Endodermal cell (in vitro differentiated cells): ENCODE measurements at regions not wholly inside any gene's neighbourhood (a gene's known extent, or its start where the extent isn't known, plus 50 kb on each side); places are given as distances from the start of the nearest gene placed in this dataset.

Experiments
- DNase-seq: peaks from one replicate; pipeline ENCODE4 v3.0.0-alpha.2; 2017
- H3K27ac ChIP-seq: 2 replicates; pipeline ENCODE4 v1.5.1; 2013; ENCODE audit warnings: mild to moderate bottlenecking, low read depth, low read length, moderate library complexity
- H3K27me3 ChIP-seq: 2 replicates; pipeline ENCODE4 v1.6.1; 2013; ENCODE audit warnings: mild to moderate bottlenecking, low read length, moderate library complexity; ENCODE audit not compliant: insufficient read depth, control insufficient read depth, poor library complexity, severe bottlenecking
- H3K36me3 ChIP-seq: 2 replicates; pipeline ENCODE4 v1.7.0; 2013; ENCODE audit warnings: mild to moderate bottlenecking, low read length, moderate library complexity; ENCODE audit not compliant: control insufficient read depth, insufficient read depth
- H3K4me1 ChIP-seq: one replicate; pipeline ENCODE4 v1.7.0; 2013; ENCODE audit warnings: low read length; ENCODE audit not compliant: control insufficient read depth, insufficient read depth
- H3K4me3 ChIP-seq: 2 replicates; pipeline ENCODE4 v1.5.1; 2013; ENCODE audit warnings: mild to moderate bottlenecking, low read length, moderate library complexity
- H3K9ac ChIP-seq: 2 replicates; pipeline ENCODE4 v1.6.1; 2013; ENCODE audit warnings: mild to moderate bottlenecking, low read length, moderate library complexity; ENCODE audit not compliant: poor library complexity, severe bottlenecking; ENCODE audit errors: extremely low read depth
- H3K9me3 ChIP-seq: 2 replicates; pipeline ENCODE4 v1.6.1; 2013; ENCODE audit warnings: mild to moderate bottlenecking, low read length, moderate library complexity; ENCODE audit not compliant: control insufficient read depth
- H3K27ac Mint-ChIP-seq: 2 replicates; pipeline ENCODE4 v1.8.0; 2020; ENCODE audit warnings: mixed read lengths
- H3K27me3 Mint-ChIP-seq: 2 replicates; pipeline ENCODE4 v1.8.0; 2021; ENCODE audit warnings: mild to moderate bottlenecking, mixed read lengths; ENCODE audit not compliant: insufficient read depth
- H3K36me3 Mint-ChIP-seq: 2 replicates; pipeline ENCODE4 v1.8.0; 2020; ENCODE audit warnings: low read depth, mixed read lengths
- H3K4me1 Mint-ChIP-seq: 2 replicates; pipeline ENCODE4 v1.8.0; 2020; ENCODE audit warnings: mixed read lengths
- H3K4me3 Mint-ChIP-seq: 2 replicates; pipeline ENCODE4 v1.8.0; 2020; ENCODE audit warnings: mild to moderate bottlenecking, moderate library complexity, mixed read lengths
- H3K9me3 Mint-ChIP-seq: 2 replicates; pipeline ENCODE4 v1.8.0; 2020; ENCODE audit warnings: mild to moderate bottlenecking, mixed read lengths
- WGBS, 2 experiments: methylation state at CpG; one replicate each; pipeline versions ENCODE4 v1.1.5 to v1.1.7; 2013; ENCODE audit warnings: missing lambda C conversion rate in 2 of 2, mixed read lengths in 1 of 2; ENCODE audit not compliant: insufficient coverage in 1 of 2, insufficient read length in 1 of 2; 5-methylcytosine and 5-hydroxymethylcytosine counted together
- TF ChIP-seq, protein P1 (sequence below): fragments of 200-600 bp; sonication (generic); conservative IDR thresholded peaks from 2 replicates; pipeline ENCODE4 v1.5.0; 2021; ENCODE audit warnings: antibody characterized with exemption, mild to moderate bottlenecking

DNA sequence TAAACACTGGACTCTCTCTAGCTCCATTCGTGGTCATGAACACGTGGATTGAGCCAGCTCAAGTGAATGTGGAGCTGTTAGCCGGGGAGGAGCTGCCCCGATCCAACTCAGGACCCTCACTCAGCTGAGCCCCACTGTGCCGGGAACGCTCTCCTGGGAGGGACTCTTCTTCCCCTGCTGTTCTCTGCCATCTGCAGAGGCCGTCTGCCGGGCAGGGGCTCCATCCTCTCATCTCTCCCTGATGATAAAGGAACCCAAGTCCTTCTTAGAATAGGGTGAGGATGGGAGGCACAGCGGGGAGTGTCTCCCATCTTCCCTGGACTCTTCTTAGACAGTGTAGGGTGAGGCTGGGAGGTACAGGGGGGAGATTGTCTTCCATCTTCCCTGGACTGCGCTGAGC is 120.5 kb upstream of the IRX4 start:
- Mint-ChIP-seq H3K4me1 (no peaks in the 10 kb centered on the region), H3K9me3 (no peaks in the 10 kb centered on the region), H3K4me3 (no peak overlapping the region), H3K27ac (no peak overlapping the region), H3K27me3 (peaks cover 24% of the 10 kb centered on the region), H3K36me3 (no peaks in the 10 kb centered on the region)
- H3K9ac ChIP-seq: no peak overlapping the region
- TF ChIP-seq, protein P1, sequence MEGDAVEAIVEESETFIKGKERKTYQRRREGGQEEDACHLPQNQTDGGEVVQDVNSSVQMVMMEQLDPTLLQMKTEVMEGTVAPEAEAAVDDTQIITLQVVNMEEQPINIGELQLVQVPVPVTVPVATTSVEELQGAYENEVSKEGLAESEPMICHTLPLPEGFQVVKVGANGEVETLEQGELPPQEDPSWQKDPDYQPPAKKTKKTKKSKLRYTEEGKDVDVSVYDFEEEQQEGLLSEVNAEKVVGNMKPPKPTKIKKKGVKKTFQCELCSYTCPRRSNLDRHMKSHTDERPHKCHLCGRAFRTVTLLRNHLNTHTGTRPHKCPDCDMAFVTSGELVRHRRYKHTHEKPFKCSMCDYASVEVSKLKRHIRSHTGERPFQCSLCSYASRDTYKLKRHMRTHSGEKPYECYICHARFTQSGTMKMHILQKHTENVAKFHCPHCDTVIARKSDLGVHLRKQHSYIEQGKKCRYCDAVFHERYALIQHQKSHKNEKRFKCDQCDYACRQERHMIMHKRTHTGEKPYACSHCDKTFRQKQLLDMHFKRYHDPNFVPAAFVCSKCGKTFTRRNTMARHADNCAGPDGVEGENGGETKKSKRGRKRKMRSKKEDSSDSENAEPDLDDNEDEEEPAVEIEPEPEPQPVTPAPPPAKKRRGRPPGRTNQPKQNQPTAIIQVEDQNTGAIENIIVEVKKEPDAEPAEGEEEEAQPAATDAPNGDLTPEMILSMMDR: no peak
- peaks cover 13% of the 10 kb centered on the region for H3K27me3 ChIP-seq
- no peak overlapping the region for H3K27ac ChIP-seq
- no peaks in the 10 kb centered on the region for H3K36me3 ChIP-seq
- DNase-seq: no peak
- WGBS, 2 experiments: 86 to 94% methylated on average over 5 to 10 of the region's 10 CpGs
- H3K4me1 ChIP-seq: no peaks in the 10 kb centered on the region
- H3K4me3 ChIP-seq: no peak overlapping the region
- H3K9me3 ChIP-seq: no peaks in the 10 kb centered on the region

DNA sequence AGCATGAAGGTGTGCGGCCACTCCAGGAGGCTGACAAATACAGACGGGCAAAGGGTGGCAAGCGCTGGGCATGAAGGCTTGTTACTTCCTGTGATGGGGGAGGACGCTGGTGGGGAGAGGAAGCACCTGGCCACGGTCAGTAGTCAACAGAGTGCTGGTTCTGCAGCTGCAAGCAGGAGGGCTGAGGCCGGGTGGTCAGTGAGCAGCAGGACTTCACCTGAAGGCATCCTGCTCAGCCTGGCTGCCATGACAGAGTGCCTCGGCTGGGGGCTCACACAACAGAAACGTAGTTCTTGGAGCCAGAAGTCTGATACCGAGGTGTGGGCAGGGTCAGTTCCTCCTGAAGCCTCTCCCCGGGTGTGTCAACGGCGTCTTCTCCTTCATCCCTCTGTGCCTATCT is 118.6 kb upstream of the IRX4 start:
- 74 to 82% methylated on average over 9 to 12 of the region's 12 CpGs for WGBS, 2 experiments

DNA sequence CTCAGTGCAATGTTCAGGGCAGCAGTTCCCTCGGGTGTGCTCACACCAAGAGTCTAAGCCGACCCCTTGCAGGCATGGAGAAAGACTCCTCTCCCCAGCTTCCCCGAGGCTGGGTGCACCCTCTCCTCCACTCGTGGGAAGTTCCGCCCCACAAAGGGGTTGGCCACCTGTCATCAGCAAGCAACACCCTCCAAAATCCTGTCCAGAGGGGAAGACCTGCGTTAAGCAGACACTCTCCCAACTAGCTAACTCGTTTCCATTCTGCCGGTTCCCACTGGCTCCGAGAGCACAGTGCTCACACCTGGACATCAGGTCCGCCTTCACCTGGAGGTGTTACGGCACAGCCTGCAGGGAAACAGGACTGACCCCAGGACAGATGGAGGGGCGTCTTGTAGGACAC is 117.9 kb upstream of the IRX4 start:
- H3K27me3 ChIP-seq: peaks cover 13% of the 10 kb centered on the region
- H3K27ac Mint-ChIP-seq: no peak overlapping the region
- no peaks in the 10 kb centered on the region for H3K9me3 Mint-ChIP-seq
- WGBS, 2 experiments: 88 to 93% methylated on average over 8 to 12 of the region's 12 CpGs
- H3K9ac ChIP-seq: no peak overlapping the region
- no peak overlapping the region for H3K4me3 Mint-ChIP-seq
- H3K27ac ChIP-seq: no peak overlapping the region
- DNase-seq: no peak
- TF ChIP-seq, protein P1: no peak
- no peaks in the 10 kb centered on the region for H3K9me3 ChIP-seq
- H3K27me3 Mint-ChIP-seq: peaks cover 23% of the 10 kb centered on the region
- no peak overlapping the region for H3K4me3 ChIP-seq
- H3K4me1 ChIP-seq: no peaks in the 10 kb centered on the region
- no peaks in the 10 kb centered on the region for H3K36me3 ChIP-seq
- H3K4me1 Mint-ChIP-seq: no peaks in the 10 kb centered on the region
- no peaks in the 10 kb centered on the region for H3K36me3 Mint-ChIP-seq

More for the DNA sequence above, 118.6 kb upstream of the IRX4 start:
- no peaks in the 10 kb centered on the region for H3K9me3 ChIP-seq
- H3K36me3 ChIP-seq: no peaks in the 10 kb centered on the region
- Mint-ChIP-seq H3K4me1 (no peaks in the 10 kb centered on the region), H3K27me3 (peaks cover 24% of the 10 kb centered on the region), H3K9me3 (no peaks in the 10 kb centered on the region), H3K27ac (no peak overlapping the region), H3K4me3 (no peak overlapping the region), H3K36me3 (no peaks in the 10 kb centered on the region)
- no peak overlapping the region for H3K27ac ChIP-seq
- H3K4me1 ChIP-seq: no peaks in the 10 kb centered on the region
- TF ChIP-seq, protein P1: no peak
- H3K4me3 ChIP-seq: no peak overlapping the region
- peaks cover 13% of the 10 kb centered on the region for H3K27me3 ChIP-seq
- no peak for DNase-seq
- H3K9ac ChIP-seq: no peak overlapping the region
